ENCODE measurements at regions not wholly inside any gene's neighbourhood (a gene's known extent, or its start where the extent isn't known, plus 50 kb on each side); places are given as distances from the start of the nearest gene placed in this dataset.
A peak's percentile ranks its signal among the peaks of the same experiment; 100 is the strongest.
"Not testable (repeated sequence)": the region's sequence is repeated elsewhere in the genome, so short reads cannot be mapped to it uniquely, and the experiment has no call there.

- H3K4me3 ChIP-seq (ENCODE audit: low read depth, low read length): no peak overlapping the region
- no peak for DNase-seq (ENCODE audit: low read depth)
- peak; percentile 23 for TF ChIP-seq CTCF (IDR thresholded peaks at IDR 0.05; ENCODE audit: insufficient read depth, low read length)
These were observed 189.4 kb downstream of the ZFP64 start for GRCh38 chr20:52001999-52002666.

GRCh38 chr20:51997281-51997936 lies 194.2 kb downstream of the ZFP64 start:
- DNase-seq (ENCODE audit: low read depth); H3K4me3 ChIP-seq (ENCODE audit: low read depth, low read length): not testable (repeated sequence)

- peak; percentile 12 for DNase-seq (ENCODE audit: low read depth)
- TF ChIP-seq CTCF (IDR thresholded peaks at IDR 0.05; ENCODE audit: insufficient read depth, low read length): no peak
These were observed 193.2 kb upstream of the SALL4 start for GRCh38 chr20:51995551-51995951.

GRCh38 chr20:51994751-51995417 lies 192.6 kb upstream of the SALL4 start:
- DNase-seq (ENCODE audit: low read depth): no peak
- H3K4me3 ChIP-seq (ENCODE audit: low read depth, low read length): no peak overlapping the region
- no peak for TF ChIP-seq CTCF (IDR thresholded peaks at IDR 0.05; ENCODE audit: insufficient read depth, low read length)

More at GRCh38 chr20:51995551-51995951, 193.2 kb upstream of the SALL4 start:
- no peak overlapping the region for H3K4me3 ChIP-seq (ENCODE audit: low read depth, low read length)

- TF ChIP-seq CTCF (IDR thresholded peaks at IDR 0.05; ENCODE audit: insufficient read depth, low read length): no peak
- no peak overlapping the region for H3K4me3 ChIP-seq (ENCODE audit: low read depth, low read length)
- no peak for DNase-seq (ENCODE audit: low read depth)
These were observed 185.5 kb upstream of the SALL4 start for GRCh38 chr20:51987812-51988211.

- H3K4me3 ChIP-seq (ENCODE audit: low read depth, low read length): no peak overlapping the region
- TF ChIP-seq CTCF (IDR thresholded peaks at IDR 0.05; ENCODE audit: insufficient read depth, low read length): no peak
- peak; percentile 98 for DNase-seq (ENCODE audit: low read depth)
These were observed 182.7 kb upstream of the SALL4 start for GRCh38 chr20:51985013-51985415.

- no peak for TF ChIP-seq CTCF (IDR thresholded peaks at IDR 0.05; ENCODE audit: insufficient read depth, low read length)
- no peak for DNase-seq (ENCODE audit: low read depth)
- no peak overlapping the region for H3K4me3 ChIP-seq (ENCODE audit: low read depth, low read length)
These were observed 178.0 kb upstream of the SALL4 start for GRCh38 chr20:51980277-51980676.
